ENCODE measurements at regions not wholly inside any gene's neighbourhood (a gene's known extent, or its start where the extent isn't known, plus 50 kb on each side); places are given as distances from the start of the nearest gene placed in this dataset.

DNA sequence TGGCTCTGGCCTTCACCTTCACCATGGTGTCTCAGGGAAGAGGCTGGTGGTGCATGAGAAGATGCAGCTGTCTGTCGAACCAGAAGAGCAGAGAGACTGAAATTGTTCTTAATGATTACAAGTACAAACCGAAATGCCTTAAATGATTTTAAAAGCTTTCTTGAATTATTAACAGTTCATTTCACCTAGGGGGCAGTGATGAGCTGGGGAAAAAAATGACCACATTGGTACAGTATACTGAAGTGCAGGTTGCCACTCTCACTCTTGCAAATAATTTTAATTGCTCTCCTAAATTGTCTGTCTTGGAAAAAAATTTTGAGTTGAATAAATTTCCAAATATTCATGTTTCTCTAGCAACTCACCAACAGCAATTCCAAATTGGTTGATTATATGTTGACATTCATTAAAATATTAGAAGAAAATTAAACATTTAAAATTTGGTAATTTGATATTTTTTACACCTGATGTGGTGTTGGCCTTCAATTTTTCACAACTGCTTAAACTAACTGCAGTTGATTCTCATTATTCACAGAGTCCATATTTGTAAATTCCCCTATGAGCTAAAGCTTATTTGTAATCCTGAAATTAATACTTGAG is 692.6 kb downstream of the ZWINT start:
- DNase-seq, result no peak
- Histone ChIP-seq H3K27ac (no peak overlapping the region), H3K4me1 (no peaks in the 10 kb centered on the region), H3K9me3 (no peaks in the 10 kb centered on the region), H3K4me3 (no peak overlapping the region), H3K36me3 (no peaks in the 10 kb centered on the region), H3K27me3 (no peaks in the 10 kb centered on the region)
- intact Hi-C loops (cut with DNase I; ENCODE audit: low total_unique reads), result no loop called here
- TF ChIP-seq, protein P1, sequence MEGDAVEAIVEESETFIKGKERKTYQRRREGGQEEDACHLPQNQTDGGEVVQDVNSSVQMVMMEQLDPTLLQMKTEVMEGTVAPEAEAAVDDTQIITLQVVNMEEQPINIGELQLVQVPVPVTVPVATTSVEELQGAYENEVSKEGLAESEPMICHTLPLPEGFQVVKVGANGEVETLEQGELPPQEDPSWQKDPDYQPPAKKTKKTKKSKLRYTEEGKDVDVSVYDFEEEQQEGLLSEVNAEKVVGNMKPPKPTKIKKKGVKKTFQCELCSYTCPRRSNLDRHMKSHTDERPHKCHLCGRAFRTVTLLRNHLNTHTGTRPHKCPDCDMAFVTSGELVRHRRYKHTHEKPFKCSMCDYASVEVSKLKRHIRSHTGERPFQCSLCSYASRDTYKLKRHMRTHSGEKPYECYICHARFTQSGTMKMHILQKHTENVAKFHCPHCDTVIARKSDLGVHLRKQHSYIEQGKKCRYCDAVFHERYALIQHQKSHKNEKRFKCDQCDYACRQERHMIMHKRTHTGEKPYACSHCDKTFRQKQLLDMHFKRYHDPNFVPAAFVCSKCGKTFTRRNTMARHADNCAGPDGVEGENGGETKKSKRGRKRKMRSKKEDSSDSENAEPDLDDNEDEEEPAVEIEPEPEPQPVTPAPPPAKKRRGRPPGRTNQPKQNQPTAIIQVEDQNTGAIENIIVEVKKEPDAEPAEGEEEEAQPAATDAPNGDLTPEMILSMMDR (IDR thresholded peaks at IDR 0.05), result no peak
- no peak for TF ChIP-seq POLR2A (IDR thresholded peaks at IDR 0.05)

DNA sequence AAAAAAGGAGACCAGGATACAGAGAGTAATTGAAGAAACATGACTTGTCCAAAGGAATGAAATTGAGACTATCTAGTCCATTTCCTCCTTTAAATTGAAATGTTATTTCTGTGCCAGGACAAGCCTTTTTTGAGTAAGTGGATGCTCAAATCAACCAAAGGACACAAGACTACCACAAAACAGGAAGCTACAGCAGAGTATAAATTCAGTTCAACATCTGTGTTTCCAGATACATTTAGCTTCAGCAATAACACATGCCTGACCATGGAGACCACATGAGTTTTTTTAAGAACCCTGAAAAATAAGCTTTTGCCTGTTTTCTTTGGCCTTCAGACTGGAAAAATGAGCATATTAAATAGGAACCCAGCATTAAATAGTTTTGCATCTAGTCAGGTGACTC is 707.5 kb downstream of the ZWINT start:
- Histone ChIP-seq H3K27me3 (no peaks in the 10 kb centered on the region), H3K4me1 (no peaks in the 10 kb centered on the region), H3K36me3 (no peaks in the 10 kb centered on the region), H3K27ac (no peak overlapping the region), H3K4me3 (no peak overlapping the region), H3K9me3 (no peaks in the 10 kb centered on the region)
- intact Hi-C loops (cut with DNase I; ENCODE audit: low total_unique reads), result no loop called here
- DNase-seq, result no peak
- TF ChIP-seq POLR2A (IDR thresholded peaks at IDR 0.05), result no peak
- TF ChIP-seq, protein P1 (IDR thresholded peaks at IDR 0.05), result no peak

DNA sequence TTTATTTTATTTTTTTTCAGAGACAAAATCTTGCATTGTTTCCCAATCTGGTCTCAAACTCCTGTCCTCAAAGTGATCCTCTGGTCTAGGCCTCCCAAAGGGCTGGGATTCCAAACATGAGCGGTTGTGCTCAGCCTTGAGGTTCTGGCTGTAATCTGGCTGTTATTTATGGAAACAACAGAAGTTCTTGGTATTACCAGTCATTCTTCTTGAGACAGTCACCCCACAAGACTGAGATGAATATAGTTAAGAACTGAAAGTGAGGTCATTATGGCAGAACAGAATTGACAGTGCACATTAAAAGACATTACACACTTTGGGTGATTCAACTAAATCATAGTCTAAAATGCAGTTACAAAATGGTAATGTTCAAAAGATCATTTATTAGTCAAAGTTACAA is 719.5 kb downstream of the ZWINT start:
- no peak for DNase-seq
- intact Hi-C loops (cut with DNase I; ENCODE audit: low total_unique reads), result no loop called here
- Histone ChIP-seq H3K36me3 (no peaks in the 10 kb centered on the region), H3K27me3 (no peaks in the 10 kb centered on the region), H3K4me3 (no peak overlapping the region), H3K9me3 (no peaks in the 10 kb centered on the region), H3K4me1 (no peaks in the 10 kb centered on the region), H3K27ac (no peak overlapping the region)
- TF ChIP-seq POLR2A (IDR thresholded peaks at IDR 0.05), result no peak
- TF ChIP-seq, protein P1 (IDR thresholded peaks at IDR 0.05), result no peak

DNA sequence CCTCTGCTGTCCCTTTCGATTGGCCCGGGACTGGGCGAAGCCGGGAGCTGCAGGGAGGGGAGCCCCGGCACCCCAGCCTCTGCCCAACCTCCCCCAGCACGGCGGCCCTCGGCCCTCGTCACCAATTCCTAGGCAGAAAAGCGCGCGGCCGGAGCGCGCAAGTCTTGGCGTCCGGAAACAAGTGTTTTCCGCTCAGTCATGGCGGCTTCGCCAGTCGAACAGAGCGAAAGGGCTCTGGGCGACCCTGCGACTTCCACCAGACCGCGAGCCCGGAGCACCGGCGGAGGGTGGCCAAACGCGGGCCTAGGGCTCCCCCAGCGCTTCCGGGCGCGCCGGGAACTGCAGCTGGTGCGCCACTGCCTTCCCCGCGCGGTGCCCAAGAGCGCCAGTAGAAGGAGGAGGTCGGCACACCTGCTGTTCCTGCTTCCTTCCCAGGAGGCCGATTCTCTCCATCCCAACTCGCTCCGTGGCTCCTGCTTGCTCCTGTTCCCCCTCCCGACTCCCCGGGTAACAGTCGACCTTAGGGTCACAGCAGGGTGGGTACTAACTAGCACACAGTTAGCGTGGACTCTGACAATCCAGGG is 729.9 kb downstream of the ZWINT start:
- H3K4me3 ChIP-seq, result peak overlapping the region; percentile 14 to 18
- peak in 1 of 2 donors; percentile 18 for DNase-seq
- H3K9me3 ChIP-seq, result no peaks in the 10 kb centered on the region
- no peak for TF ChIP-seq POLR2A (IDR thresholded peaks at IDR 0.05)
- TF ChIP-seq, protein P1 (IDR thresholded peaks at IDR 0.05), result peak in 3 of 4 experiments; percentile 31 to 44 (median 32)
- intact Hi-C loops (cut with DNase I; ENCODE audit: low total_unique reads), result no loop called here
- H3K27me3 ChIP-seq, result no peaks in the 10 kb centered on the region
- H3K36me3 ChIP-seq, result no peaks in the 10 kb centered on the region
- H3K27ac ChIP-seq, result no peak overlapping the region
- no peaks in the 10 kb centered on the region for H3K4me1 ChIP-seq

DNA sequence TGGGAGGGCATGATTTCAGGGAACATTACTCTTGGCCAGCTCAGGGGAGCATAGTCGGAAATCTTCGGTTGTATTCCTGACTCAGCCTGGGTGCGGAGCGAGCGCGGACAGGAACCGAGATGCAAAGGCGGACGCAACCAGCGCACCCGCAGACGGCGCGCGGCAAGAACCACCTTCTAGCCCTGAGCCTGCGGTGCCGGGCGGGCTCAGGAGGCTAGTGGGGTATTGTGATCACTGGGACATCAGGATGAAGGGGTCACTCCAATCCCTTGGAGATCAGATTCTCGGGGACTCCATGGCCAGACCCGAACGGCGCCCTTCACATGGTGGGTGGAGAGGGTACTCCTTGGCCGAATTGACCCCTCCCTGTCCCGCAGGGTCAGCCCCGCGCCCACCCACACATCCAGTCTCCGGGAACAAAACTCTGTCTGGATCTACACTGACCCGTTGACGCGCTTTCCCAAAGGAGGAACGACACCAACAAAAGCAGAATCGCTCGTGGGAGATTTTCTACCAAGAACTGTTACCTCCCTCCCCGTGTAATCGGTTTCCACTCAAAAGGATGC is 730.5 kb downstream of the ZWINT start:
- no peaks in the 10 kb centered on the region for H3K4me1 ChIP-seq
- H3K9me3 ChIP-seq, result no peaks in the 10 kb centered on the region
- H3K4me3 ChIP-seq, result peak overlapping the region; percentile 14 to 18
- no peak for DNase-seq
- H3K36me3 ChIP-seq, result no peaks in the 10 kb centered on the region
- TF ChIP-seq, protein P1 (IDR thresholded peaks at IDR 0.05), result no peak
- TF ChIP-seq POLR2A (IDR thresholded peaks at IDR 0.05), result no peak
- H3K27me3 ChIP-seq, result no peaks in the 10 kb centered on the region
- H3K27ac ChIP-seq, result no peak overlapping the region
- intact Hi-C loops (cut with DNase I; ENCODE audit: low total_unique reads), result no loop called here

Measured in uterus (tissue), 3 donors.